ENCODE measurements at regions not wholly inside any gene's neighbourhood (a gene's known extent, or its start where the extent isn't known, plus 50 kb on each side); places are given as distances from the start of the nearest gene placed in this dataset.

GRCh38 chr1:168879896-168880734, 151.1 kb upstream of the DPT start:
- intact Hi-C loops (cut with micrococcal nuclease; ENCODE audit: unreplicated experiment) = no loop called here
- no peak for DNase-seq (ENCODE audit: low spot score)
- TF ChIP-seq, protein P1, sequence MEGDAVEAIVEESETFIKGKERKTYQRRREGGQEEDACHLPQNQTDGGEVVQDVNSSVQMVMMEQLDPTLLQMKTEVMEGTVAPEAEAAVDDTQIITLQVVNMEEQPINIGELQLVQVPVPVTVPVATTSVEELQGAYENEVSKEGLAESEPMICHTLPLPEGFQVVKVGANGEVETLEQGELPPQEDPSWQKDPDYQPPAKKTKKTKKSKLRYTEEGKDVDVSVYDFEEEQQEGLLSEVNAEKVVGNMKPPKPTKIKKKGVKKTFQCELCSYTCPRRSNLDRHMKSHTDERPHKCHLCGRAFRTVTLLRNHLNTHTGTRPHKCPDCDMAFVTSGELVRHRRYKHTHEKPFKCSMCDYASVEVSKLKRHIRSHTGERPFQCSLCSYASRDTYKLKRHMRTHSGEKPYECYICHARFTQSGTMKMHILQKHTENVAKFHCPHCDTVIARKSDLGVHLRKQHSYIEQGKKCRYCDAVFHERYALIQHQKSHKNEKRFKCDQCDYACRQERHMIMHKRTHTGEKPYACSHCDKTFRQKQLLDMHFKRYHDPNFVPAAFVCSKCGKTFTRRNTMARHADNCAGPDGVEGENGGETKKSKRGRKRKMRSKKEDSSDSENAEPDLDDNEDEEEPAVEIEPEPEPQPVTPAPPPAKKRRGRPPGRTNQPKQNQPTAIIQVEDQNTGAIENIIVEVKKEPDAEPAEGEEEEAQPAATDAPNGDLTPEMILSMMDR (conservative IDR thresholded peaks at IDR 0.05; ENCODE audit: low read depth, low read length) = no peak
- TF ChIP-seq EZH2 (IDR thresholded peaks at IDR 0.05; ENCODE audit: borderline replicate concordance, low read depth, low read length, poor library complexity, severe bottlenecking) = no peak
- H3K4me1 ChIP-seq (ENCODE audit: insufficient read depth, low read length, poor library complexity, severe bottlenecking) = no peaks in the 10 kb centered on the region
- no peaks in the 10 kb centered on the region for H3K27me3 ChIP-seq (replicated peaks; ENCODE audit: insufficient read depth, low read depth, low read length, poor library complexity)
- ChIA-PET CTCF (no interaction called here), POLR2A (ENCODE audit: low non-redundant PET) (no interaction called here)
- no TSS peak for BruUV-seq (replicated peaks)
- no peaks in the 10 kb centered on the region for H3K36me3 ChIP-seq (ENCODE audit: insufficient read depth, low read length, poor library complexity, severe bottlenecking)
- no peak overlapping the region for H3K4me3 ChIP-seq (ENCODE audit: low read depth, low read length, poor library complexity, severe bottlenecking)
- H3K9me3 ChIP-seq (ENCODE audit: low read depth, low read length, poor library complexity, severe bottlenecking) = no peaks in the 10 kb centered on the region
- H3K27ac ChIP-seq (ENCODE audit: low read depth, low read length, poor library complexity, severe bottlenecking) = no peak overlapping the region

GRCh38 chr1:168881656-168882260, 152.8 kb upstream of the DPT start:
- Histone ChIP-seq H3K36me3 (ENCODE audit: insufficient read depth, low read length, poor library complexity, severe bottlenecking) (no peaks in the 10 kb centered on the region), H3K27ac (ENCODE audit: low read depth, low read length, poor library complexity, severe bottlenecking) (no peak overlapping the region), H3K27me3 (replicated peaks; ENCODE audit: insufficient read depth, low read depth, low read length, poor library complexity) (no peaks in the 10 kb centered on the region), H3K4me3 (ENCODE audit: low read depth, low read length, poor library complexity, severe bottlenecking) (no peak overlapping the region), H3K4me1 (ENCODE audit: insufficient read depth, low read length, poor library complexity, severe bottlenecking) (no peaks in the 10 kb centered on the region), H3K9me3 (ENCODE audit: low read depth, low read length, poor library complexity, severe bottlenecking) (no peaks in the 10 kb centered on the region)
- DNase-seq (ENCODE audit: low spot score) = no peak
- TF ChIP-seq, protein P1 (conservative IDR thresholded peaks at IDR 0.05; ENCODE audit: low read depth, low read length) = no peak
- no peak for TF ChIP-seq EZH2 (IDR thresholded peaks at IDR 0.05; ENCODE audit: borderline replicate concordance, low read depth, low read length, poor library complexity, severe bottlenecking)
- BruUV-seq (replicated peaks) = no TSS peak
- intact Hi-C loops (cut with micrococcal nuclease; ENCODE audit: unreplicated experiment) = no loop called here
- ChIA-PET CTCF (no interaction called here), POLR2A (ENCODE audit: low non-redundant PET) (no interaction called here)

GRCh38 chr1:168887381-168887780, 158.4 kb upstream of the DPT start:
- Histone ChIP-seq H3K27me3 (replicated peaks; ENCODE audit: insufficient read depth, low read depth, low read length, poor library complexity) (no peaks in the 10 kb centered on the region), H3K9me3 (ENCODE audit: low read depth, low read length, poor library complexity, severe bottlenecking) (no peaks in the 10 kb centered on the region), H3K4me1 (ENCODE audit: insufficient read depth, low read length, poor library complexity, severe bottlenecking) (no peaks in the 10 kb centered on the region), H3K36me3 (ENCODE audit: insufficient read depth, low read length, poor library complexity, severe bottlenecking) (no peaks in the 10 kb centered on the region), H3K27ac (ENCODE audit: low read depth, low read length, poor library complexity, severe bottlenecking) (no peak overlapping the region), H3K4me3 (ENCODE audit: low read depth, low read length, poor library complexity, severe bottlenecking) (no peak overlapping the region)
- TF ChIP-seq, protein P1 (conservative IDR thresholded peaks at IDR 0.05; ENCODE audit: low read depth, low read length) = no peak
- TF ChIP-seq EZH2 (IDR thresholded peaks at IDR 0.05; ENCODE audit: borderline replicate concordance, low read depth, low read length, poor library complexity, severe bottlenecking) = no peak
- CTCF ChIA-PET = no interaction called here
- intact Hi-C loops (cut with micrococcal nuclease; ENCODE audit: unreplicated experiment) = no loop called here
- POLR2A ChIA-PET (ENCODE audit: low non-redundant PET) = no interaction called here
- BruUV-seq (replicated peaks) = no TSS peak
- DNase-seq (ENCODE audit: low spot score) = no peak
